Cardiac fibroblast (primary cell): ENCODE measurements at regions not wholly inside any gene's neighbourhood (a gene's known extent, or its start where the extent isn't known, plus 50 kb on each side); places are given as distances from the start of the nearest gene placed in this dataset.

Source experiments
- DNase-seq, 2 donors: peaks; one replicate each; pipeline versions ENCODE4 v3.0.0 to v3.0.0-alpha.2; 2010; ENCODE audit warnings: low read depth in 2 of 2
- H3K4me3 ChIP-seq, 2 donors: replicated peaks in 1 of 2; 1 replicate in 1 of 2; 2 replicates in 1 of 2; pipeline ENCODE4 v1.5.1; 2011; ENCODE audit warnings: low read depth in 2 of 2, low read length in 2 of 2, mild to moderate bottlenecking in 2 of 2, moderate library complexity in 1 of 2
- TF ChIP-seq, protein P1 (sequence below): IDR thresholded peaks from one replicate; pipeline ENCODE4 v1.5.1; 2011; ENCODE audit warnings: low read depth, mild to moderate bottlenecking, low read length, inconsistent platforms

DNA sequence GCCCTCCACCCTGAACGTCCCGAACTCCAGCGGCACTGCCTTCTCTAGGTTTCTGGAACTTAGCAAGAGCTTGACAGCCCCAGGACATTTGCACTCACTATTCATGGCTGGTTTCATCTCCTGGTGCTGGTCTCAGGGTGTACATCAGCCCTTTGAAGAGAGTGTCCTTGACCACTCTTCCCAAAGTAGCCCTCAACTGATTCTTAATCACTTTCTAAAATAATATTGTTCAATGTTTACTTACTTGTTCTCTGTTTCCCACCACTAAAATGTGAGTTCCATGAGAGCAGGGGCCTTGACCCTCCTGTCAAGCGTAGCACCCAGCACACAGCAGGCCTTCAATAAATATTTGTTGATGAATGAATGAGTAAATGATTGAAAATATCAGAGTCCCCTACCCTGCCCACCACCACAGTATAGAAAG lies 262.5 kb downstream of the RHOU start:
- no peak for DNase-seq
- no peak overlapping the region for H3K4me3 ChIP-seq
- TF ChIP-seq, protein P1, sequence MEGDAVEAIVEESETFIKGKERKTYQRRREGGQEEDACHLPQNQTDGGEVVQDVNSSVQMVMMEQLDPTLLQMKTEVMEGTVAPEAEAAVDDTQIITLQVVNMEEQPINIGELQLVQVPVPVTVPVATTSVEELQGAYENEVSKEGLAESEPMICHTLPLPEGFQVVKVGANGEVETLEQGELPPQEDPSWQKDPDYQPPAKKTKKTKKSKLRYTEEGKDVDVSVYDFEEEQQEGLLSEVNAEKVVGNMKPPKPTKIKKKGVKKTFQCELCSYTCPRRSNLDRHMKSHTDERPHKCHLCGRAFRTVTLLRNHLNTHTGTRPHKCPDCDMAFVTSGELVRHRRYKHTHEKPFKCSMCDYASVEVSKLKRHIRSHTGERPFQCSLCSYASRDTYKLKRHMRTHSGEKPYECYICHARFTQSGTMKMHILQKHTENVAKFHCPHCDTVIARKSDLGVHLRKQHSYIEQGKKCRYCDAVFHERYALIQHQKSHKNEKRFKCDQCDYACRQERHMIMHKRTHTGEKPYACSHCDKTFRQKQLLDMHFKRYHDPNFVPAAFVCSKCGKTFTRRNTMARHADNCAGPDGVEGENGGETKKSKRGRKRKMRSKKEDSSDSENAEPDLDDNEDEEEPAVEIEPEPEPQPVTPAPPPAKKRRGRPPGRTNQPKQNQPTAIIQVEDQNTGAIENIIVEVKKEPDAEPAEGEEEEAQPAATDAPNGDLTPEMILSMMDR, result no peak

DNA sequence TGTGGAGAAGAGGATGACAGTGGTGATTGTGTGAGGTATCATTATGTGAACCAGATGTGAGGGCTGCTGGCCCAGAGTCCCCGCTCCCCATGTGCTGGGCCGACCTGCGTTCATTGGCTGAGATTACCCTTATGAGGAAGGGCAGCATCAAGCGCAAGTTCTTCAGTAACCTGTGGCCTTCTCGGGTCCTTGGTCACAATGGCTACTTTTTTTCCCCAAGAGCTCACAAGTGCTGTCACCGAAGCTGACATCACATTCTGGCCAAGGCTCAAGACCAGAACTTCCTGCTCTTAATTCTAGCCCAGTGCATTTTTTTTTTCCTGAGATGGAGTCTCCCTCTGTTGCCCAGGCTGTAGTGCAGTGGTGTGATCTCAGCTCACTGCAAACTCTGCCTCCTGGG lies 262.9 kb downstream of the RHOU start:
- TF ChIP-seq, protein P1, result no peak
- DNase-seq, result no peak

DNA sequence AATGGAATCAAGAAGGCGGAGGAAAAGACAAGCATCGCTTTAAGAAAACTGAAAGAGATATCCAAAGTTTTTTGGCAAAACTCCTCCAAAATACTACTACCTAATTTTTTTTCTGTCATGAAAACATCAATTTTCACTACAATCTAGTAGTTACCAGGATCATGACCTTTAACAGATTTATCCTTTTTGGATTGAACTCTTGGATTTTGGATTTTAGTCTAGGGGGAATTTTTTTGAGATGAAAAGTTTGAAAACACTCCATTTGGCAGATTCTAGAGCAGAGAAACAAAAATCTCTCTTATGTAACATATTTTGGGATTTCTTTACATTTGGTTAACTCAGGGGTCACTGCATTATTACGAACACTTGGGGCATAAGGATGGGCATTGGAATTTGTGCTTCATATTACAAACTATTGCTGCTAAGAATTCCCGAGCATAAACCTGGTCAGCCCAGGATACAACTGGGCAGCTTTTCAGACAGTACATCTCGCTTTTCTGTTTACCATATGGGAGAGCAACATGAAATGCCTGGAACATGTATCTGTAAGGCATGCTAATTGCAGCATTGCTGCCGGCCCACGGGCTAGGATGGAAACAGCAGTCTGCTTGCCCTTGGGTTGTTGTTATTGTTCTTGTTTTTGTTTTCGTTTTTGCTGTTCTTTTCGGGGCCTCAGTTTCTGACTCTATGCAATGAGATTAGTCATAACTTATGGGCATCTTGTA lies 264.3 kb downstream of the RHOU start:
- no peak overlapping the region for H3K4me3 ChIP-seq
- TF ChIP-seq, protein P1, result no peak
- no peak for DNase-seq

More for the DNA sequence above, 262.9 kb downstream of the RHOU start:
- no peak overlapping the region for H3K4me3 ChIP-seq

DNA sequence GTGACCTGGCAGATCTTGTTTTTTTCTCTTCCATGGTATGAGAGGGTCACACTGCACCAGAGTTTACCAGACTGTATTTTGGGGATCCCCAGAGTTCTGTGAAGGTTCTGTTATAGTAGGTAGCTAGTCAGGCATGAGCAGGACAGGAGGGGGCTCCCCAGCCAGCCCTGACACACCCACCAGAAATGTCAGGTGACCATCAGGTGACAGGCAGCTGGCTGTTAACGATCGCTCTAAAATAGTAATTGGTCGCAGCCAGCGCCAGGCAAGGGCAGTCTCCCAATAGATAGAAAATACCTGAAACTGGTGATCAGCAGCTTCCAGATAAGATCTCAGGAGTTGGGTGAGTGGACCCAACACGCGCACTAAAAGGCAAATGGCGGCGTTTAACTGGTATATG lies 264.9 kb downstream of the RHOU start:
- no peak overlapping the region for H3K4me3 ChIP-seq
- DNase-seq, result no peak
- TF ChIP-seq, protein P1, result no peak

DNA sequence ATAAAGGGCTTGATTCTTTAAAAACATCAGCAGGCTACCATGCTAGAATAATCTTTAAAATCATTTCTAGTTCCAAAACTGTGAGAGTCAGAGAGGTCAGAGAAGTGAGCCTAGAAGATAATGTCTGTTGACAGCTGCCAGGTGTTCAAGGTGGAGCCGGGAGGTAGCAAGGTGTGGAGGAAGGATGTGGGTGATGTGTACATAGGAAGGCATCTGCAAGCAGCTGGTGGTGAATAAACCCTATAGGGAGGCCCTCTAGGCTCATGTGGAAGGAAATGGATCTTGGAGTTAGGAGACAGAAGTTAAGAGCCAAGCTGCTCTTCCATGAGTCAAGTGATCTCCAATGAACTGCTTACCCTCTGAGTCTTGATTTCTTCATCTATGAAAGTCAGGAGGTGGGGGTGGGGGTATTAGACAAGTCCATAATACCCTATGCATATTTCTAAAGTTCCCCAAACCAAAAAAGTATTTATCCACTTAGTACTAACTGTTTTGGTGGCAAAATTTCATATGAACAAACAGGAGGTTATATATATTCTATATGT lies 266.3 kb downstream of the RHOU start:
- TF ChIP-seq, protein P1, result no peak
- no peak overlapping the region for H3K4me3 ChIP-seq
- DNase-seq, result no peak

DNA sequence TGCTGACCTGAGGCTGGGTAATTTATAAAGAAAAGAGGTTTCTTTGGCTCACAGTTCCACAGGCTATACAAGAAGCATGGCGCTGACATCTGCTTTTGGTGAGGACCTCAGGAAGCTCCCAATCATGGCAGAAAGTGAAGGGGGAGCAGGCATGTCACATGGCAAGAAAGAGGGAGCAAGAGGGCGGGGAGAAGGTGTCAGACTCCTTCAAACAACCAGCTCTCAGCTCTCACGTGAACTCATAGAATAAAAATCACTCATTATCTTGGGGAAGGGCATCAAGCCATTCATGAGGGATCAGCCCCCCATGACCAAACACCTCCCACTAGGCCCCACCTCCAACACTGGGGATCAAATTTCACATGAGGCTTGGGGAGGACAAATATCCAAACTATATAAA lies 266.8 kb downstream of the RHOU start:
- no peak overlapping the region for H3K4me3 ChIP-seq
- TF ChIP-seq, protein P1, result no peak
- no peak for DNase-seq

DNA sequence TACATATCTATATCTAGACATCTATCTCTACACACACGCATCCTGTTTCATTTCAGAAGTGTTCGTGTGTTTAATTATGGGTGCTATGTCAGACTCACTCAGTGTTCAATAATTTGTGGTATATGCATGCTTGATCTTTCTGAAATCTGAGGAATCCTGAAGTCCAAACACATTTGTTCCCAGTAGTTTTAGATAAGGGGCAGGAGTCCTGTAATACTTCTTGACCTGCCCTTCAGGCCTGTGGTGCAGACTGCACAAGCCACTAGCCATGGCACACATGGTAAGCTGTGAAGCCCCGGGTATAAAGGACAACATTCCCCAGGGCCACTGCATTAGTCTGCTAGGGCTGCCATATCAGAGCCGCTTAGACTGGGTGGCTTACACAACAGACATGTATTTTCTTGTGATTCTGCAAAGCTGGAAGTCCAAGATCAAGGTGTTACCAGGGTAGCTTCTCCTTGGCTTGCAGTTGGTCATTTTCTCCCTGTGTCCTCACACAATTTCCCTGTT lies 267.2 kb downstream of the RHOU start:
- no peak overlapping the region for H3K4me3 ChIP-seq
- no peak for DNase-seq
- TF ChIP-seq, protein P1, result no peak
